Heart left ventricle (tissue), 16 donors: ENCODE measurements at regions not wholly inside any gene's neighbourhood (a gene's known extent, or its start where the extent isn't known, plus 50 kb on each side); places are given as distances from the start of the nearest gene placed in this dataset.

Experiments used
- ATAC-seq, 4 donors: fragments of 200-7000 bp; cut with Tn5 transposase; one replicate each; pipeline ENCODE4 v1.9.1; 2020 to 2022; ENCODE audit warnings: moderate library complexity in 4 of 4, mild to moderate bottlenecking in 3 of 4, moderate number of reproducible peaks in 1 of 4
- DNase-seq, 5 donors: peaks; one replicate each; pipeline ENCODE4 v3.0.0-alpha.2; 2020
- H3K27ac ChIP-seq, 12 donors: fragments of 200-600 bp; sonication (generic) in 4 of 12; one replicate each; pipeline versions ENCODE4 v1.5.0 to v1.8.0; 2016 to 2022; ENCODE audit warnings: mild to moderate bottlenecking in 2 of 12
- H3K27me3 ChIP-seq, 9 donors: fragments of 200-600 bp; sonication (generic) in 2 of 9; one replicate each; pipeline versions ENCODE4 v1.5.1 to v1.8.0; 2016 to 2022; ENCODE audit warnings: mild to moderate bottlenecking in 3 of 9
- H3K36me3 ChIP-seq, 9 donors: fragments of 200-600 bp; sonication (generic) in 2 of 9; one replicate each; pipeline versions ENCODE4 v1.5.0 to v1.8.0; 2018 to 2022; ENCODE audit warnings: mild to moderate bottlenecking in 2 of 9
- H3K4me1 ChIP-seq, 12 donors: fragments of 200-600 bp; sonication (generic) in 4 of 12; one replicate each; pipeline versions ENCODE4 v1.5.0 to v1.8.0; 2016 to 2022; ENCODE audit warnings: mild to moderate bottlenecking in 3 of 12
- H3K4me3 ChIP-seq, 12 donors: fragments of 200-600 bp; sonication (generic) in 4 of 12; one replicate each; pipeline versions ENCODE4 v1.5.0 to v1.8.0; 2017 to 2022; ENCODE audit warnings: mild to moderate bottlenecking in 9 of 12, moderate library complexity in 4 of 12
- H3K9me3 ChIP-seq, 12 donors: fragments of 200-600 bp; sonication (generic) in 4 of 12; one replicate each; pipeline versions ENCODE4 v1.5.0 to v1.8.0; 2016 to 2022; ENCODE audit warnings: mild to moderate bottlenecking in 1 of 12
- POLR2A ChIP-seq, 2 donors: fragments of 450-650 bp; IDR thresholded peaks; one replicate each; pipeline ENCODE4 v1.6.1; 2017; ENCODE audit warnings: antibody characterized with exemption in 2 of 2, mild to moderate bottlenecking in 2 of 2, moderate library complexity in 2 of 2
- WGBS, 4 donors: extraction: QIAGEN DNeasy Blood & Tissue Kit in 2 of 4; methylation state at CpG; one replicate each; pipeline versions ENCODE4 v1.1.5 to v1.1.7; 2013 to 2018; 5-methylcytosine and 5-hydroxymethylcytosine counted together
- intact Hi-C, 10 donors: fragments of 100-400 bp; cut with DNase I; formaldehyde crosslinking; loops; one replicate each; pipeline versions ENCODE4 v1.11.1 to v1.14.2; 2022
- TF ChIP-seq, protein P1 (sequence below), 12 donors: fragments of 200-600 bp; sonication (generic) in 4 of 12; IDR thresholded peaks; one replicate each; pipeline versions ENCODE4 v1.5.0 to v1.8.0; 2018 to 2022; ENCODE audit warnings: antibody characterized with exemption in 12 of 12, mild to moderate bottlenecking in 5 of 12
- donor health status: ischemic (EF 13 %, LVEDD 7.1; RV severe dilation, severe dysfunction).
- donor health status: healthy with polysubstance abuse.
- donor health status: DM: no; HTN: yes; CAD: no.
- donor health status: DM: no; HTN: no; CAD: no.
- donor health status: ischemic (EF 25% LVEDD 6.9; RV normal size, moderate dysfunction).
- donor health status: ischemic (EF 25% LVEDD 5.7; RV mildly dilated, moderate dysfunction).
- donor health status: healthy.
- donor health status: DM: yes; HTN: yes; CAD: no.
- donor health status: ischemic (EF 35%, LVEDD 5.7; RV mildly dilated, moderate dysfunction).
- donor health status: nonischemic (EF 11% LVEDD 7.7; RV severe dilation, severe dysfunction).
- donor health status: DM: yes; HTN: yes; CAD: no.
- donor health status: PGD.
- donor health status: ischemic (EF 29% LVEDD 5.4; RV normal size, mild dysfunction).
- donor health status: nonischemic (EF 23%, LVEDD 6.1; RV moderate dilation, normal function).

DNA sequence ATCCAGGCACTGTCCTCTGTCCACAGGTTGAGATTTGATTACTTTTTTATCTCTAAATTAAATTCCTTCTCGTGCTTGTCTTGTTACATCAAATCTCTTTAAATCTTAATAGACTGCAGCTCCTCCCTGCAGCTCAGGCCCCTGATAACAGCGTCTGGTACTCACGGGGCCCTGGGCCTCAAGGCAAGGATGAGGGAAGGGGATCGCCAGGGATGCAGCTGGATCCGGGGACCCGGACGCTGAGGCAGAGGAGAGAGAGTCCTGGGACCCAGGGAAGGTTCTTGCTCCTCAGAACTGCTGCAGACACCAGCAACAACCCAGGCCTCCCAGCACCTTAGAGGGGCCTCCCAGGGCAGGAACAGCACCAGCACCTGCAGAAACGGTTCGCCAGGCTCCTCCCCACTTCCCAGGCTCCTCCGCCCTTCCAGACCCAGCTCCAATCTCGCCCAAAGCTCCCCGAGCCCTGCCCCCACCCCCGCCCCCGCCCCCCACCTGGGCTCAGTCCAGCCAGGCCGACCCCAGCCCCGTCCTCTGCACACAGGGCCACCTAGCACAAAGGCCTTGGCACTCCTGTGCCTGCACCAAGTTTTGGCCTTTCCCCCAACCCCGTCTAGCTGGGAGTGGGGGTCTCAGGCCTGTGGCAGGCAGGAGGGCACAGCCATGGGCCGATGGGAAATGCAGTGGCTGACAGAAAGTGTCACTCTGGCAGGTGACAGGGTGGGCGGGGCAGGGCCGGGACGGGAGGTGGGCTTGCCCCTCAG is 60.3 kb upstream of the GALNT9 start:
- intact Hi-C loops = no loop called here
- no peak for ATAC-seq
- 28 to 38% (median 36%) methylated on average over 13 to 21 of the region's 21 CpGs for WGBS, 4 donors
- peaks cover 0 to 50% (median 22%) of the 10 kb centered on the region in 9 donors for H3K27me3 ChIP-seq
- TF ChIP-seq, protein P1, sequence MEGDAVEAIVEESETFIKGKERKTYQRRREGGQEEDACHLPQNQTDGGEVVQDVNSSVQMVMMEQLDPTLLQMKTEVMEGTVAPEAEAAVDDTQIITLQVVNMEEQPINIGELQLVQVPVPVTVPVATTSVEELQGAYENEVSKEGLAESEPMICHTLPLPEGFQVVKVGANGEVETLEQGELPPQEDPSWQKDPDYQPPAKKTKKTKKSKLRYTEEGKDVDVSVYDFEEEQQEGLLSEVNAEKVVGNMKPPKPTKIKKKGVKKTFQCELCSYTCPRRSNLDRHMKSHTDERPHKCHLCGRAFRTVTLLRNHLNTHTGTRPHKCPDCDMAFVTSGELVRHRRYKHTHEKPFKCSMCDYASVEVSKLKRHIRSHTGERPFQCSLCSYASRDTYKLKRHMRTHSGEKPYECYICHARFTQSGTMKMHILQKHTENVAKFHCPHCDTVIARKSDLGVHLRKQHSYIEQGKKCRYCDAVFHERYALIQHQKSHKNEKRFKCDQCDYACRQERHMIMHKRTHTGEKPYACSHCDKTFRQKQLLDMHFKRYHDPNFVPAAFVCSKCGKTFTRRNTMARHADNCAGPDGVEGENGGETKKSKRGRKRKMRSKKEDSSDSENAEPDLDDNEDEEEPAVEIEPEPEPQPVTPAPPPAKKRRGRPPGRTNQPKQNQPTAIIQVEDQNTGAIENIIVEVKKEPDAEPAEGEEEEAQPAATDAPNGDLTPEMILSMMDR (IDR thresholded peaks at IDR 0.05) = no peak
- TF ChIP-seq POLR2A (IDR thresholded peaks at IDR 0.05) = no peak
- peak in 2 of 5 donors; percentile 5 to 6 for DNase-seq
- no peak overlapping the region for H3K4me3 ChIP-seq
- no peaks in the 10 kb centered on the region for H3K36me3 ChIP-seq
- no peaks in the 10 kb centered on the region for H3K4me1 ChIP-seq
- H3K27ac ChIP-seq = no peak overlapping the region
- H3K9me3 ChIP-seq = no peaks in the 10 kb centered on the region

DNA sequence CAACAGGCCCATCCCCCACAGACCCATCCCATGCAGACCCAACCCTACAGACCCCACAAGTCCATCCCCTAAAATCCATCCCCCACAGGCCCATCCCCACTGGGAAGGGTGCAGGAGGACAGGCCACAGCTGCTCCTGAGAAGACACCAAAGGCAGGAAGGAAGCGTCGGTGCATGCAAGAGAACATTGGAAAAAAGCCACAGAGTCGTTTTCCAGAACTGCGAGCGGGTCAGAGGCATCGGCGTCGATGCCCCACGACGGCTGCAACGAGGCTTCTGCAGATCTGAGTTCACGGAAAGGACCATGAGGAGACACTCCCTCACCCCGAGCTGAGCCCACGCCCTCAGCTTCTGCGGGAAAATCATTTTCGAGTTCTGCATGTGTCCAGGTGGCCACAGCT is 59.6 kb upstream of the GALNT9 start:
- peaks cover 0 to 48% (median 22%) of the 10 kb centered on the region in 9 donors for H3K27me3 ChIP-seq
- no peaks in the 10 kb centered on the region for H3K36me3 ChIP-seq
- intact Hi-C loops = no loop called here
- 44 to 73% (median 51%) methylated on average over 16 of the region's 16 CpGs for WGBS, 4 donors
- ATAC-seq = no peak
- no peak for TF ChIP-seq POLR2A (IDR thresholded peaks at IDR 0.05)
- TF ChIP-seq, protein P1 (IDR thresholded peaks at IDR 0.05) = no peak
- no peak overlapping the region for H3K27ac ChIP-seq
- no peaks in the 10 kb centered on the region for H3K9me3 ChIP-seq
- H3K4me1 ChIP-seq = no peaks in the 10 kb centered on the region
- no peak overlapping the region for H3K4me3 ChIP-seq
- DNase-seq = peak in 2 of 5 donors; percentile 7 to 9

DNA sequence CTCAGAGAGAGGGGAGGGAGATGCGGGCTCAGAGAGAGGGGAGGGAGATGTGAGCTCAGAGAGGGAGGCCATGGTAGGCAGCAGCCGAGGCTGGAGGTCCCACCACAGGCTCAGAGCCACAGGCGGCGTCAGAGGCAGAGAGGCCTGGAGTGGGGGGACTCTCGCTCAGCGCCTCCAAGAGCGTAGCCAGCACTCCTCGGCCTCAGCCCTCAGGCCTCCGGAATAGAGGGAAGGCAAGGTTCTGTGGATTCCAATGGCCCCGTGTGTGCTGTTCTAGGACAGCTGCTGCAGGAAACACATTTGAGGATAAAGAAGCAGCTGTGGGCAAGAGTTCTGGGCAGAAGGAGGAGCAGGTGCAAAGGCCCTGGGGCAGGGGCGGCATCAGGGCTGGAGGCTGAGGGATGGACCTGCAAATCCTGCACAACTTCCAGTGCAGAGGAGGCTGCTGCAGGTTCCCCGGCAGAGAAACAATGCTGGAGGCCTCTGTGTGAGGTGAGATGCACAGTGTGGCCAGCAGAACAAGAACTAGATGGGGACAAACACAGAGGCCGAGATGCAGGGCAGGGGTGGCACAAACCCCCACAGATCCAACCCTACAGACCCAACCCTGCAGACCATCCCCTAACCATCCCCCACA is 59.1 kb upstream of the GALNT9 start:
- Histone ChIP-seq H3K4me1 (no peaks in the 10 kb centered on the region), H3K4me3 (no peak overlapping the region), H3K9me3 (no peaks in the 10 kb centered on the region), H3K36me3 (no peaks in the 10 kb centered on the region), H3K27ac (no peak overlapping the region), H3K27me3 (peaks cover 0 to 44% (median 24%) of the 10 kb centered on the region in 9 donors)
- DNase-seq (peak in 1 of 5 donors; percentile 14), ATAC-seq (no peak)
- TF ChIP-seq POLR2A (IDR thresholded peaks at IDR 0.05) = no peak
- TF ChIP-seq, protein P1 (IDR thresholded peaks at IDR 0.05) = no peak
- 65 to 83% (median 73%) methylated on average over 13 of the region's 13 CpGs for WGBS, 4 donors
- intact Hi-C loops = no loop called here

DNA sequence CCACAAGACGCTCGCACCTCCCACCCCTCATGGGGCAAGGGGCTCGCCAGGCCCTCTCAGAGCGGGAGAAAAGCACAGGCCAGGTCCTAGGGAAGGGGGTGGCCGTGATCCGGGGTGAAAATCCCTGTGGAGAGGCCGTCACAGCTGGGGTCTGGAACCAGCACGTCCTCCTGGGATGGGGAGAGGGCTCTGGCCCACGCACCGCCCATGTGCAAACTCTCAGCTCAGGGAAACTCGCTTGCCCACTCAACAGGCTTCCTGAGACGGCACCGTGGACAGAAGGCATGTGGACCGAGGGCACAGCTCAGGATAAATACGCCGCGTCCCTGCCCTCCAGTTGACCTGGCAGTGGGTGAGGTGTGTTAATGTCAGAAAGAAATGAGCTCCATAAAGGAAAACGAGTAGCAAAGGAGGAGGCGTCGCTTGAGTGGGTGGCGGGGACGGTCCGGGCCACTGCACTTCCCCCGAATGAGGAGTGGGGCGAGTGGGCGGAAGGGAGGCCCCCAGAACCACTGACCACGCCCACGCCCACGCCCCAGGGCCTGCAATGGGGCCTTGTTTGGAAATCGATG is 57.6 kb upstream of the GALNT9 start:
- peak in 1 of 4 donors; percentile 20 for ATAC-seq
- Histone ChIP-seq H3K4me3 (no peak overlapping the region), H3K4me1 (no peaks in the 10 kb centered on the region), H3K36me3 (no peaks in the 10 kb centered on the region), H3K27me3 (peaks cover 0 to 37% (median 21%) of the 10 kb centered on the region in 9 donors), H3K9me3 (no peaks in the 10 kb centered on the region), H3K27ac (no peak overlapping the region)
- TF ChIP-seq POLR2A (IDR thresholded peaks at IDR 0.05) = no peak
- TF ChIP-seq, protein P1 (IDR thresholded peaks at IDR 0.05) = no peak
- intact Hi-C loops = no loop called here
- DNase-seq = peak in 3 of 5 donors; percentile 6 to 42 (median 17)
- WGBS, 4 donors = 63 to 76% (median 70%) methylated on average over 26 to 30 of the region's 30 CpGs
